A204.1 (cell line): ENCODE measurements at regions not wholly inside any gene's neighbourhood (a gene's known extent, or its start where the extent isn't known, plus 50 kb on each side); places are given as distances from the start of the nearest gene placed in this dataset.

Experiments used
- FAIRE-seq: peaks from 2 replicates; lab custom pipeline; 2012; peaks lifted over from hg19 to GRCh38; lab: Jason Lieb, UNC

- FAIRE-seq, result no peak
These were observed 1001.2 kb downstream of the STIM2 start for GRCh38 chr4:27861802-27862201.

DNA sequence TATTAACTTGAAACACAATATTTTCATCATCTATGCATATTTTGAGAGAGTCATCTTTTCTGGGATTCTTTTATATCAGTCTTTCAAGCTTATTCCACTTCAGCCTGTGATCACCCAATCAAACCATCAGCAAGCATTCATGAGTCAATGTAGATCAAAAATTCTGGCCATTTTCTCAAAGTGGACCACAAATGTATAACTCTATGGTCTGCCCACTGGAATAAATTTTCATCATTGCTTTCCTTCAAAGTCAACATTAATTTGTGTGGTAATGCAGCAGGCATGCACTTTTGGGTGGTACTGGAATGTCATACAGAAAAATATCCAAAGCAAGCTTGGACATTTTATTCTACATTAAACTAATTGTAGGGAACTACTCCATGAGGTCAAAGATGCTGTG lies 1013.0 kb downstream of the STIM2 start:
- no peak for FAIRE-seq

DNA sequence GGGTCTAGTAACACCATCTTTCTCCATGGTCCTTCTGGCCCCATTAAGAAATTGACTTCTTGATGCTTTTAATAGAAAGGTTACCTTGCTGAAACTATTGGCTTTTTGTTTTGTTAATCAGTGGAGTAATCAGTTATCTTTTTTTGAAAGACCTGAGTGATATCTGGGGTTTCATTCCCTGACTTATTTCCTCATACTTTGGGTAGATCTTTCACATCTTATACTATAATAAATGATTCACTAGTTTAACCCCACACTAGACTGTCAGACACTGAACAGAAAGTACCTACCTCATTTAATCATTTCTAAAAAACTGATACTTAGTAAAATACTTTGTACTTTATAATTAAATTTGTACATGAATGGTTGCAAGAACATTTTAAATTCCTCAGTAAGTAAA lies 1021.1 kb downstream of the STIM2 start:
- FAIRE-seq, result no peak

- no peak for FAIRE-seq
These were observed 1025.5 kb downstream of the STIM2 start for GRCh38 chr4:27886120-27886519.

DNA sequence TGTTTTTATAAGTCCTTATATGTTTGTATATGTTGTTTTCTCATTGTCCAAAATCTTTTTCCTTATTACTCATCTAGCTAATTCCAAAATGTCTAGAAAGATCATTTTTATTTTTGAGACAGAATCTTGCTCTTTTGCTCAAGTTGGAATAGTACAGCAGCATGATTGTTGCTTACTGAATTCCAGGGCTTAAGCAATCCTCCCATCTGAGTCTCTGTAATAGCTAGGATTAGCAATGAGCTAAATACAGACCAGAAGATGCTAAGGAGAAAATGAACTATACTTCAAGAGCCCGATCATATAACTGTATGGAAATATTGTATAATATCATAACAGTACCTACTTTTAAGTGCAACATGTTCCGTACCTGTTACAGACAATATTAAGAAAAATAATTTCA lies 1027.0 kb downstream of the STIM2 start:
- no peak for FAIRE-seq

DNA sequence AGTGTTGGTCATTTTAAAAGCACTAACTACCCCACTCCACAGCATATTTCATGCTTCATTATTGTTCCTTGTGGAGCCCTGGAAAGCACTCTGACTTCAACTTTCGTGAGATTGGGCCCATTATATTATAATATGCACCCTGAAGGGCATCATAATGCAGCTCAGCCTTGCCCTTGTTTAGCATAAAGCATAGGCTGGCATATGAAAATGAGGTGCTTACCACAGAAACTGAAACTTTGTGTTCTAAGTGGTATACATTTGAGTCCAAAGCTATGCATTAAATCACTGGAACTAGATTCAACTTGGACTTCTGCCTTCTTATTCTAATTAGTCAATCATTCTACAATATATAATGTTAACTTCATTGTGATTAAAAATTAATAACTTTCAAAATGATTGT lies 1027.9 kb downstream of the STIM2 start:
- no peak for FAIRE-seq

GRCh38 chr4:27894951-27895350 lies 1034.3 kb downstream of the STIM2 start:
- no peak for FAIRE-seq

GRCh38 chr4:27908356-27908755 lies 1047.7 kb downstream of the STIM2 start:
- FAIRE-seq, result no peak

GRCh38 chr4:27910227-27910626 lies 1049.6 kb downstream of the STIM2 start:
- FAIRE-seq, result no peak

- FAIRE-seq, result no peak
These were observed 1050.4 kb downstream of the STIM2 start for GRCh38 chr4:27911047-27911446.

- no peak for FAIRE-seq
These were observed 1053.1 kb downstream of the STIM2 start for GRCh38 chr4:27913738-27914137.

GRCh38 chr4:27915822-27916221 lies 1055.2 kb downstream of the STIM2 start:
- no peak for FAIRE-seq

- no peak for FAIRE-seq
These were observed 1056.0 kb downstream of the STIM2 start for GRCh38 chr4:27916452-27917184.

- FAIRE-seq, result no peak
These were observed 1056.7 kb downstream of the STIM2 start for GRCh38 chr4:27917381-27917780.

DNA sequence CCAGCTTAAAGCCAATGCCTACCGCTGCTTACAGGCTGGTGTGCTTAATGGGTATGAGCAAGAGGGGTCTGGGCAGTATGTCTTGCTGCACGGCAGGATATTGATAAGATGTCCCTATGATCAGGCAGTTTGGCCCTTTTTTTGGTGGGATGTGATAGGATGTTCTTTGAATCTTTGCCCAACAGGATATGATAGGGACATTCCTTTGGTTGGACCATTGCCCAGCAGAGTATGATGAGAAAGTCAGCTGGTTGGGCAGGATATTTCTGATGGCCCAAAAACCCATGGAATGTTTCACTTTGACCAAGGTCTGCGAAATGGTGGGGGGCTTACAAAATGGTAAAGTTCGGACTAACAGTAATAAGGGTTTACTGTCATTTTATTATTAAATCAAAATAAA lies 1060.6 kb downstream of the STIM2 start:
- no peak for FAIRE-seq

- FAIRE-seq, result no peak
These were observed 1068.3 kb downstream of the STIM2 start for GRCh38 chr4:27928761-27929540.

DNA sequence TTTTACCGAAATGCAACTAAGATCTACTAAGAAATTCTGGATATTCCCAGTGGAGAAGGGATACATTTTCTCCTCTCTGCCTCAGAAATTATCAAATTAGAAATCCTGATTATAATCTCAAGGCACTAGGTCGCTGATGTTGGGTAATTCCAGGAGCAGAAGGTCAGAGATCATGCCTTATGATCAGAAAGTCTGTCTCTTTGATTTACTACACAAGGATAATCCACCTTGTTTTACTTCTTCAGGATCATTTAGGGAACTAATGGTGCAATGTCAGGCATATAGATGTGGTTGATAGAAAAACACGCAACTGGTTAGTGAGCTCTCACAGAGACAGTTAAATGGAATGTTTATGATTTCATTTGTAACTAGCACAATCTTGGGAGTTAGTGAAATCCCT lies 1069.7 kb downstream of the STIM2 start:
- no peak for FAIRE-seq

DNA sequence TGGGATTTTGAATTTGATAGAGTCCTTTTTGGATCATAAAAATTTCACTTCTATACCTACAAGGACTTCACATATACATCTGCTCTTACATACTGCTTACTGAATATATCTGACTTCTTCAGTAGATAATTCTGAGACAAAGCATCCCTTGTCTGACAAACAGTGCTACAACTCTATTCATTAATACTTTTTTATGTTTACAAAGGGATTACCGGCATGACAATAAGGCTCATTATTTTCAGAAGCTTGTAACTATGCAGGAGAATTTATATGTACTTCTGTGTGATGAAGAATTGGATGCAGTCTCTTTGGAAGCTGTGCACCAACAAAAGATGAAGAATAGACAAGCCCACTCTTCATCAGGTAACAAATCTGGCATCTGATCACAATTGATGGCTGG lies 1070.3 kb downstream of the STIM2 start:
- FAIRE-seq, result no peak

DNA sequence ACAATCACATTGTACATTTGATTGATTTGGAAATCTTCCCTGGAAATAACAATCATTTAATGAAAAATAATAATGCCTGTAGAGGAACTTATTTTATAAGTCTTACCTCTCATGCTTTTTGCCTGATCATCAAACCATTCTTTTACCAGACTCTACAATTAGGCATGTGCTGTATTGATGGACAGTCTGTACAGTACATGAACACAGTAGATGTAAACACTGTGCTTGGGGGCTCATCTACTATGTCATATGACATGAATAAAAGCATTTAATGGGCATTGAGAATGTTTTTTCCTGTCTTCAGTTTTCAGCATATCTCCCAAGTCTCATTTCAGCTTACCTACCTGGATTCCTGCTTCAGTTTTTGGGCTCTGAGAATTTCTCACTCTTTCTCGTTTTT lies 1070.9 kb downstream of the STIM2 start:
- FAIRE-seq, result no peak

DNA sequence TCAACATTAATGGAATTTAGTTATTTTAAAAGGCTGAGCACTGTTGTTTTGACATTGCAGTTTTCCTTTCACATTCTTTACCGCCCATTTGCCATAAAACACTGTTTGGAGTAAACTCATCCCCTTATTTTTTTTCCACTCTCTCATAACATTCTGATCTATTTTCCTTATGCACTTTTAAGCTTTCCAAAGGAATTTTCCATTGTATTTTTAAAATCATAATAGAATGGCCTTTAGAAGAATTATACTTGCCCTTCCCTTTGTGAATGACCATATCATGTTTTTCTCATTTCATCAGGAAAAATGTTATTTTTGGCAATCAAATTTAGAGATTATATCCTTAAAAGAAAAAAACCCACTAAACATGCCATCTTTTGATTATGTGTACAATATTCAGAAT lies 1074.2 kb downstream of the STIM2 start:
- no peak for FAIRE-seq

DNA sequence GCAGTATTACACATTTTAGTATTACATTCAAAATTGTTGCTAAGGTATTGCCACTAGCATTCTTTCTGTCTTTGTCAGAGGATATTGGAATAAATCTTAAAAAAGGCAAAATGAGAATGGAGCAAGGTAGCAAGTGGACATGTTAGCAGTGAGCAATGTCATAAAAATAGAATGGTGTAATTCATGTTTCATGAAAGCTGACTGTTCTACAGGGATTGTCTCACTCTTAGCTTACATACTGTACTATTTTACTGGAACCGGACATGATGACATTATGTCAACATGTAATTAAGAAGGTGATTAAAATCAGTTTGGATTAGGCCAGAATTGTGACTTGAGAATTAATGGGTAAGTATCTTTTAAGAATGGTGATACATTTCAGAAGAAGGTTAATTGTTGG lies 1086.2 kb downstream of the STIM2 start:
- FAIRE-seq, result no peak

- FAIRE-seq, result no peak
These were observed 1086.7 kb downstream of the STIM2 start for GRCh38 chr4:27947302-27947701.

GRCh38 chr4:27964095-27964494 lies 1103.5 kb downstream of the STIM2 start:
- FAIRE-seq, result no peak

DNA sequence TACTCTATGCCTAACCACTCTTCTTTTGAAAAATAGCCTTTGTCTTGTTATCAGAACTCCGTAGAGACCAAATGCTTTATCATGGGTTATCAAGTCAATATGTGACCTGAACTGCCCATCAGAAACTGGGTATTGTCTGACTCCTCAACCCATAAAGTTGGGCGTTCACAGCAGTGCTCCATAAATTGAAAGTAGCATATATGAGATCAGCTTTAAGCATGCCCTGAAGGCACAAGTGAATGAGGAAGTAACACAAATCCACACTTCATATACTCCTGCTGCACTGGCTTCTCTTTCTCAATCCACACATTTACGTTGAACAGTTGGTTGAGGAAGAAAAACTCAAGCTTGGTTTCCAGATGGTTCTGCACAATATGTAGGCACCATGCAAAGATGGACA lies 1106.0 kb downstream of the STIM2 start:
- FAIRE-seq, result no peak
